GM18867 (cell line): ENCODE measurements at regions not wholly inside any gene's neighbourhood (a gene's known extent, or its start where the extent isn't known, plus 50 kb on each side); places are given as distances from the start of the nearest gene placed in this dataset.

Experiments used
- ATAC-seq: cut with Tn5 transposase; IDR thresholded peaks from one replicate; pipeline ENCODE4 v1.9.1; 2021; ENCODE audit warnings: mild to moderate bottlenecking, moderate library complexity; ENCODE audit not compliant: unreplicated experiment

DNA sequence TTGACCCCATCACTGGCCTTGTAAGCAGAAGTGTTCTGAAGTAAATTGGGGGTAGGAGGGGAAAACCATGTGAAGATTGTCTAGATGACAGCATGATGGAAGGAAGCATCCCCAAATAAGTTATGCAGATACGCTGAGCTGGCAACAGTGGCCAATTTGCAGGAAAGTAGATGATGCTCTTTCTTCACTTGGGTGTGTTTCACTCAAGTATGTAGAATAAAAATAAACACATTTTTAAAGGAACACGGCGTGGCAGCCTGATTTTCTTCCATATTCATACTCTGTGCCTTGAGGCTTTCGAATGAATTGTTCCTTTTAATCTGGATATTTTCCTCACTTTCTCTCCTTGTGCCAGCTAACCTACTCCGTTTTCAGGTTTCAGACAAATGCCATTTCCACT lies 295.5 kb upstream of the DPYD start:
- ATAC-seq, result no peak

- no peak for ATAC-seq
These were observed 290.5 kb upstream of the DPYD start for GRCh38 chr1:98211271-98211845.

GRCh38 chr1:98210563-98210962 lies 289.7 kb upstream of the DPYD start:
- no peak for ATAC-seq

- ATAC-seq, result no peak
These were observed 289.2 kb upstream of the DPYD start for GRCh38 chr1:98210064-98210463.

- no peak for ATAC-seq
These were observed 284.6 kb upstream of the DPYD start for GRCh38 chr1:98205291-98206017.

GRCh38 chr1:98203466-98203865 lies 282.6 kb upstream of the DPYD start:
- no peak for ATAC-seq

- no peak for ATAC-seq
These were observed 280.8 kb upstream of the DPYD start for GRCh38 chr1:98201666-98202081.

DNA sequence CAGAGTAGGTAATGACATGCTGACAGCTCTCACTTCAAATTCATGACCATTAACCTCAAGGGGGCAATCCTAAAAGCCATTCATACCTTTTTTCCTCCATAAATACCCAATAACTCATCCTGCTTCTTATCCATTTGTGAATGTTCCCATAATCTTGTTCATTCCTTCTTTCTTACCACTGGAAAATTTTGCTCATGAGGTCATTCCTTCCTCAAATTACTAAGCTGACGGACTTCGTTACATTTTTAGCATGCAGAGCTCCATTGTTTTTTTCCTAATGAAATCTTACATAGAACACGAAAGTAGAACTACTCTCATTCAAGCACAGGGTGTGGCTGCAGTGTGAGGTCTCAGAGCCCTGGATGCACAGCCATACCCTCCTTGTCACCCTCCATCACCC lies 276.5 kb upstream of the DPYD start:
- no peak for ATAC-seq

DNA sequence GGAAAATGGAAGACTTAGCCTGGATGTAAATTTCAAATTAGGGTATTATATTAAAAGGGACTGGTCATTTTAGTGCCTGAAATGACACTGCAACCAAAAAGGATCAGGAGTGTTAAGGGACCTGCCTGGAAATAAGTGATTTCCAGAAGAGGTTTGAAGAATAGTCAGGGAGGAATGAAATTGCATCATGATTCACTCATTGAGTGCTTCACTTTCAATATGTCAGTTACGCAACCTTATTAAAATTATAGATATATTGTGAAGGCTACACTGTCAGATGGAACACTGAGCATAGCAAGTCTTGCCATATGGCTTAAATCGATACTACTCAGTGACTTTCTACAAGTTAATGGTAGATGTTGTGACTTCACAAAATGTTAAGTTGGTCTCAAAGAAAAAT lies 275.2 kb upstream of the DPYD start:
- no peak for ATAC-seq

DNA sequence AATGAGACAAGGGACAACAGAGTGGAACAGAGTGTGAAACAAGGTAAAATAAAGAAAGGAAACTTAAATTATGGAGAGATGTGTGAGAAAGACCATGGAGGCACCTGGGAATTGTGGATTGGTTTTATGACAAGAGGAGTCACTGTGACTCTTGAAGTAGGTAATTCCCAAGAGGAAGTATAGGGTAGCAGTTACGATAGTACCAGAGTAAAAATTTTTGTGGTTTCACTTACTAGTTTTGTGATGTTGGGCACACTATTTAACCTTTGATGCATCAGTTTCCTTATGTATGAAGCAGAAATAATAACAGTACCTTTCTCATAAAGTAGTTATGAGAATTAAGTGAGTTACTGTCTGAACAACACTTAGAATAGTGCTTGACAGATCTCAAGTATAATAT lies 267.9 kb upstream of the DPYD start:
- ATAC-seq, result no peak

- ATAC-seq, result no peak
These were observed 264.0 kb upstream of the DPYD start for GRCh38 chr1:98184856-98185255.

DNA sequence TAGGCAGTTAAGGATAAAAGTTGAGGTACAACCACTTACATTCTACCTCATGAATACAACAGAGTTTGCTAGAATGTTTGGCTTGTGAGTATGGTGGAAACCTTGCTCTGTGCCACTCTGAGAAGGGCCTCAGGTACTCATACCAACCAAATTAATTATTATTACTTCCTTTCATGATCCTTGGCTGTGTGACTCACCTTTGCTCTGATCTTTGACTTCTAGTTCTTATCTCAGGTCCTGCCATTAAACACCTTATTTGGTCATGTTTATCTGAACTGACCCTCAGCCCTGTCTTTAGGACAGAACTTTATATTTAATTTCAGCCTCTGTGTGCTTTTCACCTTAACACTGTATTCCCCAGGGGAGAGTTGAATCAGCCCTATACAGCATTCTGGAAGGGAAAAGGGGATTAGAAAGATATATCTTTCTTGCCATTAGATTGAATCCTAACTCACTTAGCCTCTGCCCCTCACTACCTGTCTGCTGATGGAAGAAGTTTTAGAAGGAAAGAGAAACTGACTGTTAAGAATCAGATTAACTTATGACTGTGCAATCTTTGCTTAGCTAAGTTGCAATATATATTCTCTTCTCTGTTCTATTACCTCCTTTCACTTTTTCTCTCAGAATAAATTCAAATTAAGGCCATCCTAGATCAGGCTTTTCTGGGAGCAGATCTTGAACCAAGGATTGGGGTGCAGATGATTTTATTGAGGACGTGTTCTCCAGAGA lies 260.4 kb upstream of the DPYD start:
- ATAC-seq, result no peak

- ATAC-seq, result no peak
These were observed 258.4 kb upstream of the DPYD start for GRCh38 chr1:98179151-98179773.

GRCh38 chr1:98177751-98178150 lies 256.9 kb upstream of the DPYD start:
- ATAC-seq, result no peak

- no peak for ATAC-seq
These were observed 256.1 kb upstream of the DPYD start for GRCh38 chr1:98176936-98177335.

- no peak for ATAC-seq
These were observed 255.6 kb upstream of the DPYD start for GRCh38 chr1:98176414-98176813.

- ATAC-seq, result no peak
These were observed 251.7 kb upstream of the DPYD start for GRCh38 chr1:98172578-98172977.

- no peak for ATAC-seq
These were observed 251.2 kb upstream of the DPYD start for GRCh38 chr1:98172022-98172421.

DNA sequence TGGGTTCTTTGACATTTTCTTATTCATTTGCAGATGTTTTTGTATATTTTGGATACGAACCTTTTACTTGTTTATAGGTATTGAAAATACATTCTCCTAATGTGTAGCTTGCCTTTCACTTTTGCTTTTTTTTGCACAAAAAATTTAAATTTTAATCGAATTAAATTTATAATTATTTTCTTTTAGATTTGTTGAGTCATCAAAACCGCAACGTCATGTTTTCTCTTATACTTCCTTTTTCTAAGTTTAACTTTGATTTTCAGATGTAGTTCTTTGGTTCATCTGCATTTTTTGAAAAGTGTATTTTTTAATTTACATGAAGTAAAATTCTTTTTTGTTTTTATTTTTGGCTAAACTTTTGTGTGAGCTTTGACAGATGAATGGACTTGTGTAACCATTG lies 243.7 kb upstream of the DPYD start:
- no peak for ATAC-seq

GRCh38 chr1:98157524-98158313 lies 236.9 kb upstream of the DPYD start:
- ATAC-seq, result no peak

DNA sequence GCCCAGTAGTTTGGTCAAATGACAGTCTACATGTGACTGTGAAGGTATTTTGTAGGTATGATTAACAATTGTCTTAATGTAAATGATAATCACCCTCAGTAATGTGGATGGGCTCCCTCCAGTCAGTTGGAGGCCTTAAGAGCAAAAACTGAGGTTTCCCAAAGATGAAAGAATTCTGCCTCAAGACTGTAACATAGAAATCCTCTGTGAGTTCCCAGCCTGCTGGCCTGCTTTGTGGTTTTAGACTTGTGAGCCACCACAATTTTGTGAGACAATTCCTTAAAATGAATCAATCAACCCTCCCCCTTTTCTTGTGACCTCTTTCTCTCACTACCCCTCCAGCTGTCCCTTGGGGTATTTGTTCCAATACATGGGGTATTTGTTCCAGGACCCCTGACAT lies 226.4 kb upstream of the DPYD start:
- no peak for ATAC-seq
